RWPE2 (cell line): ENCODE measurements at regions not wholly inside any gene's neighbourhood (a gene's known extent, or its start where the extent isn't known, plus 50 kb on each side); places are given as distances from the start of the nearest gene placed in this dataset.
A peak's percentile ranks its signal among the peaks of the same experiment; 100 is the strongest.

ENCODE experiments used
- ATAC-seq: fragments of 200-7000 bp; cut with Tn5 transposase; 3 replicates; pipeline ENCODE4 v1.9.1; 2021; ENCODE audit warnings: low read depth
- DNase-seq: peaks from one replicate; pipeline ENCODE4 v3.0.0-alpha.2; 2020; ENCODE audit warnings: low spot score
- H3K27ac ChIP-seq: fragments of 450-650 bp; 2 replicates; pipeline ENCODE4 v1.5.1; 2017; ENCODE audit warnings: mild to moderate bottlenecking; ENCODE audit not compliant: poor library complexity, severe bottlenecking
- H3K27me3 ChIP-seq: fragments of 250-450 bp; sonication (Bioruptor Pico); 2 replicates; pipeline ENCODE4 v1.5.1; 2021; ENCODE audit warnings: mild to moderate bottlenecking, moderate library complexity; ENCODE audit not compliant: insufficient read depth, poor library complexity, severe bottlenecking
- H3K36me3 ChIP-seq: fragments of 250-450 bp; sonication (Bioruptor Pico); 2 replicates; pipeline ENCODE4 v1.5.1; 2020; ENCODE audit warnings: low read depth, mild to moderate bottlenecking, moderate library complexity
- H3K4me1 ChIP-seq: fragments of 250-450 bp; sonication (Bioruptor Pico); 2 replicates; pipeline ENCODE4 v1.5.1; 2021; ENCODE audit warnings: mild to moderate bottlenecking, moderate library complexity; ENCODE audit not compliant: insufficient read depth, poor library complexity, severe bottlenecking
- H3K4me3 ChIP-seq: fragments of 250-450 bp; sonication (Bioruptor Pico); 2 replicates; pipeline ENCODE4 v1.5.1; 2021; ENCODE audit warnings: mild to moderate bottlenecking, moderate library complexity; ENCODE audit not compliant: severe bottlenecking
- H3K9me3 ChIP-seq: fragments of 250-450 bp; sonication (Bioruptor Pico); 2 replicates; pipeline ENCODE4 v1.5.1; 2021; ENCODE audit warnings: mild to moderate bottlenecking, moderate library complexity; ENCODE audit not compliant: severe bottlenecking
- TF ChIP-seq, protein P1 (sequence below): fragments of 450-650 bp; IDR thresholded peaks from one replicate; pipeline ENCODE4 v1.5.1; 2017; ENCODE audit warnings: mild to moderate bottlenecking, moderate library complexity; ENCODE audit not compliant: poor library complexity, severe bottlenecking

DNA sequence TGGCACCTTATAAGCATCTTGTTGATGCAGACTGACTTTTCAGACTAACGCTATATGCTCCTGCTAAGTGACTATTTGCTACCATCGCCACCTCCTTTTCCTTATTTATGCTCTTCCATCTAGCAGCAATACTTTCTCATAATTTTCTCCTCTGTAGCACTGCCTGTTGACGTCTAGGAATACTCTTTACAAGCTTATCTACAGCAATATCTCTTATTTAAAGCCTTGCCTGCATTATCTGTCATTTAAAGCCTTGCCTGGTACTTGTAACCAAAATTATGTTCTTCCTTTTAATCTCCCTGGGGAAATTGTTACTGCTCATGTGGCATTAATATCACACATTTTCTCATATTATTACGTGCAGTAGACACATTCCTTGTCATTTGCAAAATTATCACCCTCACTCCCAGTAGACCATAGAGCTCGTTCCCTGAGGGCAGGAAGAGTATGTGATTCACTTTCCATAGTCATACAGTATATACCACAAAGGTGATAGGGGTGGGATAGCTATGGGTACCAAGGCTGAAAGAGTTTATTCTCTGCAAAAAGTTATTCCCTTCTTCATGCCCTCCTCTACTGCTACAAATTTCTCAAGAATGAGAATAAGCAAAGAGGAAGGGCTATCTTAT lies 359.7 kb upstream of the PCDH15 start:
- no peaks in the 10 kb centered on the region for H3K36me3 ChIP-seq
- ATAC-seq (peak; percentile 57; the same call in 1 of the 3 replicates), DNase-seq (no peak)
- no peaks in the 10 kb centered on the region for H3K9me3 ChIP-seq
- no peak overlapping the region for H3K27ac ChIP-seq
- H3K4me3 ChIP-seq, result no peak overlapping the region
- TF ChIP-seq, protein P1, sequence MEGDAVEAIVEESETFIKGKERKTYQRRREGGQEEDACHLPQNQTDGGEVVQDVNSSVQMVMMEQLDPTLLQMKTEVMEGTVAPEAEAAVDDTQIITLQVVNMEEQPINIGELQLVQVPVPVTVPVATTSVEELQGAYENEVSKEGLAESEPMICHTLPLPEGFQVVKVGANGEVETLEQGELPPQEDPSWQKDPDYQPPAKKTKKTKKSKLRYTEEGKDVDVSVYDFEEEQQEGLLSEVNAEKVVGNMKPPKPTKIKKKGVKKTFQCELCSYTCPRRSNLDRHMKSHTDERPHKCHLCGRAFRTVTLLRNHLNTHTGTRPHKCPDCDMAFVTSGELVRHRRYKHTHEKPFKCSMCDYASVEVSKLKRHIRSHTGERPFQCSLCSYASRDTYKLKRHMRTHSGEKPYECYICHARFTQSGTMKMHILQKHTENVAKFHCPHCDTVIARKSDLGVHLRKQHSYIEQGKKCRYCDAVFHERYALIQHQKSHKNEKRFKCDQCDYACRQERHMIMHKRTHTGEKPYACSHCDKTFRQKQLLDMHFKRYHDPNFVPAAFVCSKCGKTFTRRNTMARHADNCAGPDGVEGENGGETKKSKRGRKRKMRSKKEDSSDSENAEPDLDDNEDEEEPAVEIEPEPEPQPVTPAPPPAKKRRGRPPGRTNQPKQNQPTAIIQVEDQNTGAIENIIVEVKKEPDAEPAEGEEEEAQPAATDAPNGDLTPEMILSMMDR, result no peak
- H3K27me3 ChIP-seq, result no peaks in the 10 kb centered on the region
- no peaks in the 10 kb centered on the region for H3K4me1 ChIP-seq

- Histone ChIP-seq H3K27ac (no peak overlapping the region), H3K9me3 (no peaks in the 10 kb centered on the region), H3K36me3 (no peaks in the 10 kb centered on the region), H3K4me1 (no peaks in the 10 kb centered on the region), H3K27me3 (no peaks in the 10 kb centered on the region), H3K4me3 (no peak overlapping the region)
- ATAC-seq (no peak), DNase-seq (no peak)
- TF ChIP-seq, protein P1, result no peak
Observed at GRCh38 chr10:55158633-55159032, 357.6 kb upstream of the PCDH15 start.

- Histone ChIP-seq H3K27me3 (no peaks in the 10 kb centered on the region), H3K9me3 (no peaks in the 10 kb centered on the region), H3K4me3 (no peak overlapping the region), H3K27ac (peak overlapping the region; percentile 26), H3K4me1 (peaks cover 16% of the 10 kb centered on the region), H3K36me3 (no peaks in the 10 kb centered on the region)
- ATAC-seq, result peak; percentile 81
- no peak for DNase-seq
- TF ChIP-seq, protein P1, result no peak
Observed at GRCh38 chr10:55146032-55146431, 345.0 kb upstream of the PCDH15 start.

DNA sequence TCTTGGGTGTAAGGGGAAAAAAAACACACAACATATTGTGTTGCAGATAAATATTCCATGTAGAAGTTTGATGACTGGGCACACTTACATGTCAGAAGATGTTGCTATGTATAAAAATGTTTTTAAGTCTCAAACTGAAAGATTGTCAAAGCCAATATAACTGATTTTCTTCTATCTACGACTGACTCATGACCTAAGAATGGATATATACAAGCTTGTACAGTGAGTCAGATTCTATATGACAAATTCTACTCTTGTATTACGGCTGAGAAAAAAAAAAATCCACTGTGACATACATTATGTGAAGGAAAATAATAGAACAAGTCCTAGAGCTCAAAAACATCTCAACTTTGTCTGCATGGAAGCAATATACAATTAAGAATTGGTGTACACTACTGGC lies 343.0 kb upstream of the PCDH15 start:
- DNase-seq (no peak), ATAC-seq (peak; percentile 74)
- H3K27ac ChIP-seq, result peak overlapping the region; percentile 61
- TF ChIP-seq, protein P1, result no peak
- H3K27me3 ChIP-seq, result no peaks in the 10 kb centered on the region
- peaks cover 16% of the 10 kb centered on the region for H3K4me1 ChIP-seq
- no peaks in the 10 kb centered on the region for H3K9me3 ChIP-seq
- no peaks in the 10 kb centered on the region for H3K36me3 ChIP-seq
- H3K4me3 ChIP-seq, result no peak overlapping the region

- no peaks in the 10 kb centered on the region for H3K36me3 ChIP-seq
- TF ChIP-seq, protein P1, result no peak
- ATAC-seq (no peak), DNase-seq (no peak)
- no peaks in the 10 kb centered on the region for H3K27me3 ChIP-seq
- H3K4me1 ChIP-seq, result peaks cover 16% of the 10 kb centered on the region
- H3K9me3 ChIP-seq, result no peaks in the 10 kb centered on the region
- H3K27ac ChIP-seq, result no peak overlapping the region
- H3K4me3 ChIP-seq, result no peak overlapping the region
Observed at GRCh38 chr10:55141892-55142291, 340.9 kb upstream of the PCDH15 start.
